ENCODE measurements at regions not wholly inside any gene's neighbourhood (a gene's known extent, or its start where the extent isn't known, plus 50 kb on each side); places are given as distances from the start of the nearest gene placed in this dataset.

GRCh38 chrX:121869876-121870477, 822.6 kb downstream of the GLUD2 start:
- H3K9me3 Mint-ChIP-seq (ENCODE audit: insufficient read depth) = no peaks in the 10 kb centered on the region
- no peaks in the 10 kb centered on the region for H3K4me1 ChIP-seq (ENCODE audit: control insufficient read depth in 2 of 2, insufficient read depth in 2 of 2, low read length in 2 of 2)
- DNase-seq (no peak), ATAC-seq (ENCODE audit: low read depth) (no peak)
- H3K9me3 ChIP-seq (ENCODE audit: control extremely low read depth in 1 of 3, control insufficient read depth in 2 of 3, insufficient read depth in 1 of 3, low read length in 2 of 3) = no peaks in the 10 kb centered on the region
- H4K20me1 ChIP-seq (ENCODE audit: control insufficient read depth, insufficient read depth, low read length, poor library complexity, severe bottlenecking) = no peaks in the 10 kb centered on the region
- no peak overlapping the region for H3K4me3 Mint-ChIP-seq
- intact Hi-C loops (cut with micrococcal nuclease) = no loop called here
- no peak overlapping the region for H2AFZ ChIP-seq (ENCODE audit: insufficient read depth, low read depth, low read length, poor library complexity, severe bottlenecking)
- no peak overlapping the region for H3K4me2 ChIP-seq (replicated peaks; ENCODE audit: low read depth, low read length, poor library complexity, severe bottlenecking)
- CTCF ChIA-PET = no interaction called here
- no peaks in the 10 kb centered on the region for H3K79me2 ChIP-seq (ENCODE audit: control insufficient read depth, insufficient read depth, low read length)
- H3K9ac ChIP-seq (ENCODE audit: low read length) = no peak overlapping the region
- POLR2A ChIA-PET = no interaction called here
- H3K27ac ChIP-seq (ENCODE audit: low read length in 2 of 2) = no peak overlapping the region
- H3K27me3 Mint-ChIP-seq = no peaks in the 10 kb centered on the region
- WGBS (ENCODE audit: insufficient coverage) = 86% methylated on average over 10 of the region's 18 CpGs
- no peaks in the 10 kb centered on the region for H3K36me3 ChIP-seq (replicated peaks in 1 of 2; ENCODE audit: control extremely low read depth in 1 of 2, control insufficient read depth in 1 of 2, extremely low read depth in 1 of 2, insufficient read depth in 2 of 2, low read length in 1 of 2)
- H3K27ac Mint-ChIP-seq = no peak overlapping the region
- H3K27me3 ChIP-seq (replicated peaks in 1 of 4; ENCODE audit: control extremely low read depth in 1 of 4, control insufficient read depth in 3 of 4, insufficient read depth in 4 of 4, low read length in 3 of 4) = no peaks in the 10 kb centered on the region
- H3K4me3 ChIP-seq (ENCODE audit: control extremely low read depth in 1 of 5, extremely low read depth in 1 of 5, insufficient read depth in 1 of 5, low read depth in 2 of 5, low read length in 4 of 5) = no peak overlapping the region
- TF ChIP-seq, protein P1, sequence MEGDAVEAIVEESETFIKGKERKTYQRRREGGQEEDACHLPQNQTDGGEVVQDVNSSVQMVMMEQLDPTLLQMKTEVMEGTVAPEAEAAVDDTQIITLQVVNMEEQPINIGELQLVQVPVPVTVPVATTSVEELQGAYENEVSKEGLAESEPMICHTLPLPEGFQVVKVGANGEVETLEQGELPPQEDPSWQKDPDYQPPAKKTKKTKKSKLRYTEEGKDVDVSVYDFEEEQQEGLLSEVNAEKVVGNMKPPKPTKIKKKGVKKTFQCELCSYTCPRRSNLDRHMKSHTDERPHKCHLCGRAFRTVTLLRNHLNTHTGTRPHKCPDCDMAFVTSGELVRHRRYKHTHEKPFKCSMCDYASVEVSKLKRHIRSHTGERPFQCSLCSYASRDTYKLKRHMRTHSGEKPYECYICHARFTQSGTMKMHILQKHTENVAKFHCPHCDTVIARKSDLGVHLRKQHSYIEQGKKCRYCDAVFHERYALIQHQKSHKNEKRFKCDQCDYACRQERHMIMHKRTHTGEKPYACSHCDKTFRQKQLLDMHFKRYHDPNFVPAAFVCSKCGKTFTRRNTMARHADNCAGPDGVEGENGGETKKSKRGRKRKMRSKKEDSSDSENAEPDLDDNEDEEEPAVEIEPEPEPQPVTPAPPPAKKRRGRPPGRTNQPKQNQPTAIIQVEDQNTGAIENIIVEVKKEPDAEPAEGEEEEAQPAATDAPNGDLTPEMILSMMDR (IDR thresholded peaks at IDR 0.05) = no peak
- no peak for TF ChIP-seq EZH2 (IDR thresholded peaks at IDR 0.05; ENCODE audit: borderline replicate concordance, insufficient read depth, low read depth, low read length, poor library complexity, severe bottlenecking)
- no peaks in the 10 kb centered on the region for H3K4me1 Mint-ChIP-seq

GRCh38 chrX:121871122-121871521, 823.7 kb downstream of the GLUD2 start:
- H3K4me2 ChIP-seq (replicated peaks; ENCODE audit: low read depth, low read length, poor library complexity, severe bottlenecking) = no peak overlapping the region
- no peaks in the 10 kb centered on the region for H4K20me1 ChIP-seq (ENCODE audit: control insufficient read depth, insufficient read depth, low read length, poor library complexity, severe bottlenecking)
- no peak for TF ChIP-seq EZH2 (IDR thresholded peaks at IDR 0.05; ENCODE audit: borderline replicate concordance, insufficient read depth, low read depth, low read length, poor library complexity, severe bottlenecking)
- TF ChIP-seq, protein P1 (IDR thresholded peaks at IDR 0.05) = no peak
- DNase-seq (no peak), ATAC-seq (ENCODE audit: low read depth) (no peak)
- H3K9ac ChIP-seq (ENCODE audit: low read length) = no peak overlapping the region
- H3K9me3 ChIP-seq (ENCODE audit: control extremely low read depth in 1 of 3, control insufficient read depth in 2 of 3, insufficient read depth in 1 of 3, low read length in 2 of 3) = no peaks in the 10 kb centered on the region
- POLR2A ChIA-PET = no interaction called here
- no peaks in the 10 kb centered on the region for H3K36me3 ChIP-seq (replicated peaks in 1 of 2; ENCODE audit: control extremely low read depth in 1 of 2, control insufficient read depth in 1 of 2, extremely low read depth in 1 of 2, insufficient read depth in 2 of 2, low read length in 1 of 2)
- 97% methylated on average over 12 of the region's 12 CpGs for WGBS (ENCODE audit: insufficient coverage)
- no peaks in the 10 kb centered on the region for H3K79me2 ChIP-seq (ENCODE audit: control insufficient read depth, insufficient read depth, low read length)
- Mint-ChIP-seq H3K9me3 (ENCODE audit: insufficient read depth) (no peaks in the 10 kb centered on the region), H3K4me1 (no peaks in the 10 kb centered on the region), H3K27ac (no peak overlapping the region), H3K4me3 (no peak overlapping the region), H3K27me3 (no peaks in the 10 kb centered on the region)
- CTCF ChIA-PET = no interaction called here
- no peaks in the 10 kb centered on the region for H3K27me3 ChIP-seq (replicated peaks in 1 of 4; ENCODE audit: control extremely low read depth in 1 of 4, control insufficient read depth in 3 of 4, insufficient read depth in 4 of 4, low read length in 3 of 4)
- no peak overlapping the region for H3K4me3 ChIP-seq (ENCODE audit: control extremely low read depth in 1 of 5, extremely low read depth in 1 of 5, insufficient read depth in 1 of 5, low read depth in 2 of 5, low read length in 4 of 5)
- H3K4me1 ChIP-seq (ENCODE audit: control insufficient read depth in 2 of 2, insufficient read depth in 2 of 2, low read length in 2 of 2) = no peaks in the 10 kb centered on the region
- intact Hi-C loops (cut with micrococcal nuclease) = no loop called here
- H2AFZ ChIP-seq (ENCODE audit: insufficient read depth, low read depth, low read length, poor library complexity, severe bottlenecking) = no peak overlapping the region
- no peak overlapping the region for H3K27ac ChIP-seq (ENCODE audit: low read length in 2 of 2)

Data from B cell (primary cell).